SK-N-MC (cell line): ENCODE measurements at regions not wholly inside any gene's neighbourhood (a gene's known extent, or its start where the extent isn't known, plus 50 kb on each side); places are given as distances from the start of the nearest gene placed in this dataset.

ENCODE experiments used
- DNase-seq: peaks from one replicate; pipeline ENCODE4 v3.0.0-alpha.2; 2011; ENCODE audit warnings: low read depth, low spot score
- H3K27ac ChIP-seq: fragments of 200-600 bp; sonication (generic); 2 replicates; pipeline ENCODE4 v1.5.1; 2016; ENCODE audit warnings: mixed run types
- H3K36me3 ChIP-seq: fragments of 200-600 bp; sonication (generic); 2 replicates; pipeline ENCODE4 v1.6.1; 2017; ENCODE audit warnings: antibody characterized with exemption, low read length, mixed read lengths; ENCODE audit not compliant: insufficient read depth
- H3K4me3 ChIP-seq: fragments of 200-600 bp; sonication (generic); 2 replicates; pipeline ENCODE4 v1.5.1; 2016
- H3K9ac ChIP-seq: fragments of 200-600 bp; sonication (generic); 2 replicates; pipeline ENCODE4 v1.8.0; 2017; ENCODE audit warnings: mixed run types, mixed read lengths; ENCODE audit not compliant: insufficient read length
- H3K9me3 ChIP-seq: fragments of 200-600 bp; sonication (generic); 2 replicates; pipeline ENCODE4 v1.6.1; 2017; ENCODE audit warnings: low read depth, mild to moderate bottlenecking, antibody characterized with exemption, low read length, moderate library complexity, mixed read lengths
- EZH2 ChIP-seq: fragments of 200-600 bp; sonication (generic); IDR thresholded peaks from one replicate; pipeline ENCODE4 v1.6.1; 2017; ENCODE audit warnings: antibody characterized with exemption
- FOXP2 ChIP-seq: optimal IDR thresholded peaks from 2 replicates; pipeline ENCODE3; 2011; ENCODE audit warnings: mild to moderate bottlenecking, moderate library complexity; ENCODE audit not compliant: insufficient read depth; ENCODE audit errors: extremely low read length, control extremely low read depth
- POLR2AphosphoS5 ChIP-seq: IDR thresholded peaks from 2 replicates; pipeline ENCODE4 v1.6.1; 2012; ENCODE audit warnings: mild to moderate bottlenecking, low read depth, low read length, borderline replicate concordance

DNA sequence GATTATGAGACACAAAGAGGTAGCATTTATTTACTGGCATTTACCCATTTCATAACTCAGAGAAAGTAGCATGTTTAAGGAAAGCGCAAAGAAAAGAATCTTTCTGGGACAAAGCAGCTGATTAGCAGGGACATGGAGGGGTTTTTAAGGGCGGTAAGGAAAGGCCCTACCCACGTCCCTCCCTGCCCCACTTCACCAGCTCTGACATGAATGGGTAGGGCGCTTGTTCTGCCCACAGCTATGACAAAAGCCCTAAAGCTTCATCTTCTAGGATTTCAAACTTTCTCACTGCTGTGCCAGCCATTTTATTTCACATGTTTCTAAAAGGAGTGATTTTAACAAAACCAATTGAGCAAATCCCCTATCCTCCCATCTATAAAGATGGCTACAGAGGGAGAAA, 406.9 kb upstream of the KLF6 start:
- Histone ChIP-seq H3K9ac (no peak overlapping the region), H3K4me3 (no peak overlapping the region), H3K9me3 (no peaks in the 10 kb centered on the region), H3K36me3 (no peaks in the 10 kb centered on the region), H3K27ac (no peak overlapping the region)
- TF ChIP-seq EZH2: no peak
- no peak for TF ChIP-seq FOXP2
- no peak for TF ChIP-seq POLR2AphosphoS5
- DNase-seq: no peak

DNA sequence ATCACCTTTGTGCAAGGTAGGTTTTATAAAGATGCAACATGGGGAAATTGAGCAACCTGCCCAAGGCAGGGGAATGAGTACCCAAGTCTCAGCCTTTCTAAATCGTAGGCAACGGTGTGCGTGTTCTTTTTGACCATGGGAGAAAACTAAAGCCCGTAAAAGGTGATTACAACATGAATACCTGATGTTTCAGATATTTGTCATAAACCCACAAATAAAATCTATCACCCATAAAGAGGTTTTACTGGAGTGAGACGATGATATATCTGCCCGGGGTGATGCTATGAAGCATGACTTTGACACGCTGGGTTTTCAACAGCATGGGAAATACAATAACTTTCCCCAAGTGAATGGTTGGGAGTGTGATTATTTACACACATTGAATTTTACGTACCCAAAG, 406.3 kb upstream of the KLF6 start:
- DNase-seq: no peak
- H3K36me3 ChIP-seq: no peaks in the 10 kb centered on the region
- no peak overlapping the region for H3K27ac ChIP-seq
- H3K9ac ChIP-seq: no peak overlapping the region
- no peak overlapping the region for H3K4me3 ChIP-seq
- TF ChIP-seq EZH2 (no peak), POLR2AphosphoS5 (no peak), FOXP2 (no peak)
- no peaks in the 10 kb centered on the region for H3K9me3 ChIP-seq

DNA sequence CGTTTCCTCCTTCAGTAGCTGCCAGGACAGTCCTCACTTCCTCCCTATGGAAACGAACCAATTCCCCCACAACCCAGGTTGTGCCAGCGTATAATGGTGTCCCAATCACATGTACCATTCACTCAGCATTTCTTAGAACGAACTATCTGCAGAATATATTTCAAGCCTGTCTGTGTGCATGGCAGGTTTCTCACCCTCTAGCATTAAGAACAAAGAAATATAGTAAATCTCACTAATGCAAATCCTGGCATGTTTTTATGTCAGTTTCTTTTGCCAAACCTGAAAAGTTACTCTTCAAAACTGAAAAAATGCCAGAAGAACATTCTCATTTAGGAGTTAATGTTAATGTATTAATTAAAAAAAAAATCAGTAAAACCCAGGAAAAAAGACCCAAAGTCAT, 405.9 kb upstream of the KLF6 start:
- no peak overlapping the region for H3K9ac ChIP-seq
- H3K36me3 ChIP-seq: no peaks in the 10 kb centered on the region
- TF ChIP-seq FOXP2 (no peak), EZH2 (no peak), POLR2AphosphoS5 (no peak)
- no peak overlapping the region for H3K4me3 ChIP-seq
- DNase-seq: no peak
- H3K9me3 ChIP-seq: no peaks in the 10 kb centered on the region
- no peak overlapping the region for H3K27ac ChIP-seq

DNA sequence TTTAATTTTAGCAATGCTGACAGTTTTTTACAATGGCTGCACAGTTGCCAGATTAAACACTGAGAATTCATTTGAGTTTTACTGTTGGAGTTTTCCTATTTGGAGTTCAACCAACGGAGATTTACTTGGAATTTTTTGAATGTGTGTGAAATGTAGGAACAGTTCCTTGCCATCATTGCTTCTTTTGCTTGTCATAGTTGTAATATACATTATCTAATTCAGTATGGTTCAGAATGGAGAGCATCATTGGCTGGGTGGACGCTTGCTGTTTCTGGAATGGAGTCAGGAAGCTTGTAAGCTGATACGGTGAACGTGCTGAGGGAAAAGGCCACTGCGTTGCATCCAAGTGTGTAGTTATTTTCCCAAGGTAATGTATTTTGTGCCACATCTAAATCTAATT, 404.3 kb upstream of the KLF6 start:
- no peak overlapping the region for H3K27ac ChIP-seq
- DNase-seq: no peak
- no peak overlapping the region for H3K4me3 ChIP-seq
- no peaks in the 10 kb centered on the region for H3K9me3 ChIP-seq
- TF ChIP-seq FOXP2 (no peak), POLR2AphosphoS5 (no peak), EZH2 (no peak)
- H3K36me3 ChIP-seq: no peaks in the 10 kb centered on the region
- no peak overlapping the region for H3K9ac ChIP-seq

DNA sequence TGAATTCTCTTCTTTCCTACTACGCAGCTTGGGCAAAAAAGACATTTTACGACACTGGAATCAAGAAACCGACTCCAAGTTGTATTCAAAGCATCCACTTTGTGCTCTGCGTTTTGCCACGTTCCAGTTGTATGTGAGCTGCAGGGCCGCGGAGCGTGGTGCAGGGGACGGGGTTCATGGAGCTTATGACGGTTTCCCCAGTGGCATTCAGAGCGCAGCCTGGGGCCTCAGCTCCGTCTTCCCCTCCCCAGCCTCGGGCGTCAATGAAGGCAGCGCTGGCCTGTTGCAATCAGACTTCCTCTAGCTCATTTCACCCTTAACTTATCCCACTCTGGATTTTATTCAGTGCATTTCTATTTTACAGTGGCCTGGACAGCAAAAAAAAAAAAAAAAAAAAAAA, 403.4 kb upstream of the KLF6 start:
- TF ChIP-seq EZH2: no peak
- TF ChIP-seq POLR2AphosphoS5: no peak
- TF ChIP-seq FOXP2: no peak
- Histone ChIP-seq H3K27ac (no peak overlapping the region), H3K4me3 (no peak overlapping the region), H3K9ac (no peak overlapping the region), H3K9me3 (no peaks in the 10 kb centered on the region), H3K36me3 (no peaks in the 10 kb centered on the region)
- DNase-seq: no peak

DNA sequence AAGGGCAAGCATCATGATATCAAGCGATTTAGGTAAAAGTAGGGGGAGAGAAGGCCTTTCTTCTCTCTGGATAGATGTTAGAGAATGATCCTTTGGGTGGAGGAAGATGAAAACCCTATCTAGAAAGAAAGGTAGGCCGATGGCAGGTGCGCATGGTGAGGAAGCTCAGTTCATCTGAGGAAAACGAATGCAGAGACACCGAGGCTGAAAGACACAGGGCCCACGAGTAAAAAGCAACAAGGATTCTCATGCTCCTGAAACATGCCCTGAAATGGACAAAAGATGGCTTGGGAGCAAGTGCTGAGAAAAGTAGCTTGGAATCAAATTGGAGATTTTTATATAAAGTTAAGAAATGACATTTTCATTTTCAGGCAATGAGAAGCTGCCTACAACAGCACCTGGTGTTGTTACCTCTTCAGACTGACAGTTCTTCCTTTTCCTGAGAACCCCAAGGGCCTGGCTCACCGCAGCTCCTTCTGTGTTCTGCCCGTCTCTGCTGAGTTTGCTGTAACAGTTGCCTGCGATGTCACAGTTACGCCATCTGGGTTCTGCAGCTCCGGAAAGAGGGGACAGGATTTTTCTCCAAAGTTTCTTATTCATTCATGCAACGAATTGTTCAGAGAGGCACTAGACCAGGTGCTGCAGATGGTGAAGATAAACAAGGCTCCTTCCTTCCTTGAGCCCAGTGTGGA, 402.0 kb upstream of the KLF6 start:
- no peak for DNase-seq
- Histone ChIP-seq H3K27ac (no peak overlapping the region), H3K4me3 (no peak overlapping the region), H3K36me3 (no peaks in the 10 kb centered on the region), H3K9me3 (no peaks in the 10 kb centered on the region), H3K9ac (no peak overlapping the region)
- no peak for TF ChIP-seq POLR2AphosphoS5
- TF ChIP-seq EZH2: no peak
- no peak for TF ChIP-seq FOXP2

DNA sequence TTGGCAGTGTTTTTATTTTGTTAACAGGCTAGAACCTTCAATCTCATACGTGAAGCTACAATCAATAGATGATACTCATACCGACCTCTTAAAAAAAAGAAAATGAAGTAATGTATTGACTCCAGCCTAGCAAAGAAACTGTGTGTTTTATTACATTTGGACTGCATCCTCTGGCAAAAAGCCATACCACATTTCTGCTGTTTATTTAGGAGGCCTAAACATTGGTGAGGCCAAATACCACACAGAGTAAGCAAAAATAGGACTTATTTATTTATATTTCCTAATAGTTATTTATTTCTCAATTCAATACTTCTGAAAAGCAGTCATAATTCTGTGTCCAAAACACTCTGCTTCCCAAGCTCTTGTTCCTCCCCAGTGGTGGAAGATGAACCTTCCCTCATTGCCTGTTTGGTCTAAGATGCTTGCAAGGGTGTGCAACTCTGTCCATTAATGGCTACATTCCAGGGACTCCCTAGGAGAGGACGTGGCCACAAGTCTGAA, 398.8 kb upstream of the KLF6 start:
- H3K36me3 ChIP-seq: no peaks in the 10 kb centered on the region
- no peak overlapping the region for H3K27ac ChIP-seq
- no peak for DNase-seq
- TF ChIP-seq EZH2 (no peak), FOXP2 (no peak), POLR2AphosphoS5 (no peak)
- H3K4me3 ChIP-seq: no peak overlapping the region
- no peak overlapping the region for H3K9ac ChIP-seq
- no peaks in the 10 kb centered on the region for H3K9me3 ChIP-seq

DNA sequence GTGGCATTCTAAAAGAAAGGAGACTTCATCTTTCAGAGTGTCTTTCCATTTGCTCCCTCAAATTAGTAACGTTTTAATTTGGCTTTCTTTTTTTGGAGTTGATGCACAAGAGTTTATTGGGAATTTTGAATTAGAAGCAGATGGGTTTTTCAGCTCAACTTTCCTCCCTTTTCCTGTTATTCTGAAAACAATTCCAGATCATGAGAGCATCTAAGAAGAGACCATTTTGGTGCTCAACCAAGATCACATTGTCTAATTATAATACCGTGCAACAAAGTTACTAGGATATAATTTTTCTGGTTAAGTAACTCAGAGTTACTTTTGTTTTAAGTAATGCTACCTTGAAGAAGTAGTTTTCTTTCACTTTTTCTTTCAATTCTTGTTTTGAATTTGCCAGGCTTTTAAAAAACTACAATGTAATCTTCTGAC, 396.6 kb upstream of the KLF6 start:
- H3K27ac ChIP-seq: no peak overlapping the region
- H3K9ac ChIP-seq: no peak overlapping the region
- no peaks in the 10 kb centered on the region for H3K36me3 ChIP-seq
- no peak overlapping the region for H3K4me3 ChIP-seq
- no peak for DNase-seq
- TF ChIP-seq EZH2 (no peak), FOXP2 (no peak)
- no peaks in the 10 kb centered on the region for H3K9me3 ChIP-seq

DNA sequence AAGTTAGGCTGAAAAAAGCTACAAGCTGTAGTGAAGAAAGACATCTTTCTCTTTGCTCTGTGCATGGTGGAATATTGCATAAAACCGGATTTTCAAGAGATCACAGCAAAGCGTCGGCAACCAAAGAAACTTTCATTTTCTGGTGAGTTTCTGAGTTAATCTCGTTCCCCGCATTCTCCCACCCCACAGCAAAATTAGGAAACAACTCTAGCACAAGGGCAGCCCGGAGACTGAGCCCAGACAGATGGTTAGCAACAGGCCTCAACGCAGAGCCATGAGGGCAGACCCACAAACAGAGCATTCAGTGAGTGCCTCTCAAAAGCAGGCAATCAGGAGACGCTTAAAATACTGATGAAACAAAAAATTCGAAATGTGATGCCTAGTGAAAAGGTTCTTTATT, 396.1 kb upstream of the KLF6 start:
- Histone ChIP-seq H3K27ac (no peak overlapping the region), H3K9ac (no peak overlapping the region), H3K36me3 (no peaks in the 10 kb centered on the region), H3K4me3 (no peak overlapping the region), H3K9me3 (no peaks in the 10 kb centered on the region)
- DNase-seq: no peak
- TF ChIP-seq POLR2AphosphoS5: no peak
- no peak for TF ChIP-seq EZH2
- TF ChIP-seq FOXP2: no peak
